GM12864 (cell line): ENCODE measurements at regions not wholly inside any gene's neighbourhood (a gene's known extent, or its start where the extent isn't known, plus 50 kb on each side); places are given as distances from the start of the nearest gene placed in this dataset.
"Not testable (repeated sequence)": the region's sequence is repeated elsewhere in the genome, so short reads cannot be mapped to it uniquely, and the experiment has no call there.

Experiments used
- DNase-seq: peaks from one replicate; pipeline ENCODE4 v3.0.0-alpha.2; 2011; ENCODE audit warnings: low read depth
- H3K4me3 ChIP-seq: 2 replicates; pipeline ENCODE4 v1.5.1; 2011; ENCODE audit warnings: mild to moderate bottlenecking, low read depth, low read length, control low read depth
- CTCF ChIP-seq: IDR thresholded peaks from 2 replicates; pipeline ENCODE4 v1.5.1; 2011; ENCODE audit warnings: low read depth, mild to moderate bottlenecking, moderate library complexity, low read length, control low read depth, inconsistent platforms; ENCODE audit errors: missing control alignments

- TF ChIP-seq CTCF: no peak
- DNase-seq: no peak
- H3K4me3 ChIP-seq: no peak overlapping the region
Measured at GRCh38 chr6:48973491-48973890, 489.6 kb downstream of the MMUT start.

GRCh38 chr6:48961781-48962415 is 501.2 kb downstream of the MMUT start:
- TF ChIP-seq CTCF: no peak
- H3K4me3 ChIP-seq: no peak overlapping the region
- no peak for DNase-seq

GRCh38 chr6:48959251-48960060 is 503.6 kb downstream of the MMUT start:
- H3K4me3 ChIP-seq: no peak overlapping the region
- no peak for DNase-seq
- no peak for TF ChIP-seq CTCF

- no peak overlapping the region for H3K4me3 ChIP-seq
- no peak for TF ChIP-seq CTCF
- DNase-seq: no peak
Measured at GRCh38 chr6:48957781-48958180, 505.3 kb downstream of the MMUT start.

GRCh38 chr6:48951917-48952316 is 511.1 kb downstream of the MMUT start:
- DNase-seq: no peak
- no peak for TF ChIP-seq CTCF
- no peak overlapping the region for H3K4me3 ChIP-seq

GRCh38 chr6:48944276-48944675 is 518.8 kb downstream of the MMUT start:
- H3K4me3 ChIP-seq, DNase-seq: not testable (repeated sequence)

GRCh38 chr6:48933136-48933535 is 529.9 kb downstream of the MMUT start:
- DNase-seq: no peak
- no peak for TF ChIP-seq CTCF
- H3K4me3 ChIP-seq: no peak overlapping the region
